Endothelial cell of umbilical vein (primary cell): ENCODE measurements at regions not wholly inside any gene's neighbourhood (a gene's known extent, or its start where the extent isn't known, plus 50 kb on each side); places are given as distances from the start of the nearest gene placed in this dataset.

ENCODE experiments used
- BruUV-seq: library from RNA; stranded (reverse); fragments of 400-500 nt; replicated peaks from 2 replicates; lab custom pipeline; 2021; lab: Mats Ljungman, UMichigan
- CTCF ChIA-PET: fragments of 300-600, 350-600 bp; sonication (Branson Sonifier 250); formaldehyde crosslinking; loops from one replicate; lab custom pipeline; 2021; ENCODE audit warnings: antibody characterized with exemption, inconsistent platforms; lab: Charles Lee
- POLR2A ChIA-PET: fragments of 300-600, 350-600 bp; sonication (Branson Sonifier 250); formaldehyde crosslinking; loops from one replicate; lab custom pipeline; 2021; ENCODE audit warnings: antibody characterized with exemption, inconsistent platforms; lab: Charles Lee
- DNase-seq: peaks from one replicate; pipeline ENCODE4 v3.0.0-alpha.2; 2011; ENCODE audit warnings: low read depth, low spot score
- FAIRE-seq: peaks from 2 replicates; lab custom pipeline; 2011; peaks lifted over from hg19 to GRCh38; lab: Jason Lieb, UNC
- H2AFZ ChIP-seq: 2 replicates; pipeline ENCODE4 v1.6.0; 2012; ENCODE audit warnings: low read depth, low read length, control low read depth, inconsistent platforms
- H3K27ac ChIP-seq: 2 replicates; pipeline ENCODE4 v1.5.1; 2011; ENCODE audit warnings: low read depth, mild to moderate bottlenecking, control low read depth, low read length, moderate library complexity; ENCODE audit not compliant: insufficient read depth
- H3K27me3 ChIP-seq, 2 experiments: 2 replicates each; pipeline versions ENCODE4 v1.6.0 to v1.6.1; 2011; ENCODE audit warnings: low read length in 2 of 2, mixed read lengths in 1 of 2; ENCODE audit not compliant: control insufficient read depth in 2 of 2, insufficient read depth in 2 of 2
- H3K36me3 ChIP-seq, 2 experiments: 2 replicates in 1 of 2; 3 replicates in 1 of 2; pipeline ENCODE4 v1.5.1; 2011; ENCODE audit warnings: low read length in 2 of 2, mild to moderate bottlenecking in 1 of 2, moderate library complexity in 1 of 2; ENCODE audit not compliant: control insufficient read depth in 2 of 2, insufficient read depth in 2 of 2; ENCODE audit errors: extremely low read depth in 1 of 2
- H3K4me1 ChIP-seq: 3 replicates; pipeline ENCODE4 v1.5.1; 2011; ENCODE audit warnings: mild to moderate bottlenecking, low read length; ENCODE audit not compliant: control insufficient read depth, insufficient read depth; ENCODE audit errors: extremely low read depth
- H3K4me2 ChIP-seq: 2 replicates; pipeline ENCODE4 v1.6.1; 2011; ENCODE audit warnings: low read length, control low read depth, mixed read lengths; ENCODE audit not compliant: insufficient read depth
- H3K4me3 ChIP-seq, 3 experiments: fragments of 200-600 bp in 1 of 3; sonication (generic), shearing (Covaris generic) in 1 of 3; replicated peaks in 1 of 3; 2 replicates each; pipeline ENCODE4 v1.5.1; 2011 to 2016; ENCODE audit warnings: control low read depth in 3 of 3, low read length in 3 of 3, mild to moderate bottlenecking in 2 of 3, inconsistent platforms in 1 of 3, low read depth in 1 of 3, moderate library complexity in 1 of 3; ENCODE audit not compliant: insufficient read depth in 1 of 3
- H3K79me2 ChIP-seq: 2 replicates; pipeline ENCODE4 v1.6.0; 2012; ENCODE audit warnings: low read length, inconsistent platforms; ENCODE audit not compliant: control insufficient read depth, insufficient read depth
- H3K9ac ChIP-seq: replicated peaks from 2 replicates; pipeline ENCODE3; 2011; ENCODE audit warnings: low read length, control low read depth; ENCODE audit not compliant: insufficient read depth; ENCODE audit errors: extremely low read depth
- H3K9me1 ChIP-seq: replicated peaks from 3 replicates; pipeline ENCODE4 v1.6.0; 2011; ENCODE audit warnings: mild to moderate bottlenecking, low read length; ENCODE audit not compliant: control insufficient read depth, insufficient read depth; ENCODE audit errors: extremely low read depth
- H3K9me3 ChIP-seq: replicated peaks from 2 replicates; pipeline ENCODE4 v1.5.1; 2012; ENCODE audit warnings: low read length, inconsistent platforms; ENCODE audit not compliant: control insufficient read depth, insufficient read depth
- H4K20me1 ChIP-seq: replicated peaks from 2 replicates; pipeline ENCODE3; 2011; ENCODE audit warnings: mild to moderate bottlenecking, low read length; ENCODE audit not compliant: control insufficient read depth, insufficient read depth; ENCODE audit errors: extremely low read depth
- CTCF ChIP-seq, 2 donors: IDR thresholded peaks; 1 replicate in 1 of 2; 2 replicates in 1 of 2; pipeline ENCODE4 v1.5.1; 2011; ENCODE audit warnings: low read length in 2 of 2, mild to moderate bottlenecking in 2 of 2, moderate library complexity in 2 of 2, control low read depth in 1 of 2, inconsistent platforms in 1 of 2, low read depth in 1 of 2; ENCODE audit not compliant: insufficient read depth in 1 of 2; ENCODE audit errors: extremely low read depth in 1 of 2
- EZH2 ChIP-seq: IDR thresholded peaks from 2 replicates; pipeline ENCODE4 v1.6.1; 2012; ENCODE audit warnings: borderline replicate concordance, low read depth, mild to moderate bottlenecking, moderate library complexity, low read length, inconsistent platforms; ENCODE audit not compliant: severe bottlenecking
- FOS ChIP-seq: IDR thresholded peaks from 2 replicates; pipeline ENCODE4 v1.6.1; 2011; ENCODE audit warnings: mild to moderate bottlenecking, low read length, moderate library complexity, borderline replicate concordance; ENCODE audit not compliant: insufficient read depth
- GATA2 ChIP-seq: IDR thresholded peaks from 2 replicates; pipeline ENCODE4 v1.7.0; 2011; ENCODE audit warnings: low read depth, mild to moderate bottlenecking, moderate library complexity, mixed read lengths, low read length; ENCODE audit not compliant: insufficient read length, insufficient read depth
- JUN ChIP-seq: IDR thresholded peaks from 2 replicates; pipeline ENCODE4 v1.6.1; 2011; ENCODE audit warnings: borderline replicate concordance, low read depth; ENCODE audit not compliant: insufficient read length, insufficient read depth
- MAX ChIP-seq: IDR thresholded peaks from 2 replicates; pipeline ENCODE4 v1.6.1; 2011; ENCODE audit not compliant: insufficient read depth, insufficient read length
- MYC ChIP-seq: IDR thresholded peaks from one replicate; pipeline ENCODE4 v1.6.1; 2011; ENCODE audit warnings: mild to moderate bottlenecking, low read depth, low read length
- POLR2A ChIP-seq: IDR thresholded peaks from 2 replicates; pipeline ENCODE4 v1.6.1; 2012; ENCODE audit warnings: low read depth, mild to moderate bottlenecking, control low read depth, low read length
- POLR2AphosphoS5 ChIP-seq: IDR thresholded peaks from 2 replicates; pipeline ENCODE4 v1.6.1; 2012; ENCODE audit warnings: low read depth, mild to moderate bottlenecking, control low read depth, low read length, moderate library complexity; ENCODE audit not compliant: insufficient read depth
- dilution Hi-C: fragments of 300-500 bp; cut with MboI; formaldehyde crosslinking; loops from one replicate; pipeline ENCODE4 v1.15.0; 2019; ENCODE audit warnings: low sequenced_read_pairs; ENCODE audit not compliant: extremely low pct_ligation_motif_present
- intact Hi-C: fragments of 100-400 bp; cut with micrococcal nuclease; formaldehyde crosslinking; loops from one replicate; pipeline ENCODE4 v1.10.0; 2022

- DNase-seq (no peak), FAIRE-seq (no peak)
- intact Hi-C loops (no loop called here), dilution Hi-C loops (no loop called here)
- no TSS peak for BruUV-seq
- Histone ChIP-seq H3K4me3 (no peak overlapping the region), H2AFZ (no peak overlapping the region), H3K27me3 (no peaks in the 10 kb centered on the region), H3K4me1 (no peaks in the 10 kb centered on the region), H3K79me2 (no peaks in the 10 kb centered on the region), H3K9me3 (peaks cover 2% of the 10 kb centered on the region), H3K36me3 (no peaks in the 10 kb centered on the region), H3K9me1 (no peaks in the 10 kb centered on the region), H4K20me1 (no peaks in the 10 kb centered on the region), H3K9ac (no peak overlapping the region), H3K4me2 (no peak overlapping the region), H3K27ac (no peak overlapping the region)
- CTCF ChIA-PET, result no interaction called here
- POLR2A ChIA-PET, result no interaction called here
- TF ChIP-seq FOS (no peak), POLR2A (no peak), GATA2 (no peak), MAX (no peak), POLR2AphosphoS5 (no peak), JUN (no peak), CTCF (IDR thresholded peaks at IDR 0.05; ENCODE audit: extremely low read depth in 1 of 2, insufficient read depth in 1 of 2, low read depth in 1 of 2, low read length in 2 of 2) (no peak), EZH2 (no peak), MYC (no peak)
Observed at GRCh38 chr16:17749706-17750105, 278.9 kb upstream of the XYLT1 start.
